ENCODE measurements at regions not wholly inside any gene's neighbourhood (a gene's known extent, or its start where the extent isn't known, plus 50 kb on each side); places are given as distances from the start of the nearest gene placed in this dataset.

DNA sequence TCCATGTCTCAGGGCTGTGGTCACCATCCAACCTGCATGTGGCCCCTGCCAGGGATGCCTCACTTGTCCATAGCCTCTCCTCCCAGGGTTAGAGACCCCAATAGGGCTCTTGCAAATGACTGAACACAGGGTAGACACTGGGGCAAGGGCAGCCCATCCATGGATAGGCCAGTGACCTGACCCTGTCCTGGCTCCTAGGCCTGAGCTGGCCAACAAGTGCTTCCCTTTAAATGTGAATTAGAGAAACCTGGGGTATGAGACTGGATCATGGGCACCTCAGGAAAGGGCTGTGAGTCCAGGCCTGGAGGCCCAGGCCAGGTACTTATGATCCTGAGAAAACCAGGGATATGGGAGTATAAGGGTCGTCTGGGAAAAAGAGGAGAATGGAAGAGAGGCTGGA lies 64.5 kb downstream of the COPS8 start:
- Histone ChIP-seq H3K27ac (no peak overlapping the region), H3K36me3 (no peaks in the 10 kb centered on the region), H3K27me3 (no peaks in the 10 kb centered on the region), H3K4me1 (peaks cover 0 to 10% of the 10 kb centered on the region in 2 donors), H3K9me3 (no peaks in the 10 kb centered on the region), H3K4me3 (replicated peaks in 1 of 3) (no peak overlapping the region)
- DNase-seq = no peak
- WGBS, 2 donors = 87 to 92% methylated on average over 1 of the region's 1 CpG
- TF ChIP-seq CTCF (IDR thresholded peaks at IDR 0.05) (no peak), POLR2A (IDR thresholded peaks at IDR 0.05) (no peak)
- intact Hi-C loops (cut with DNase I) = loop anchor here (10.0 kb wide), 2 partner anchors 325 to 425 kb away; no protein-coding TSS in a partner anchor

DNA sequence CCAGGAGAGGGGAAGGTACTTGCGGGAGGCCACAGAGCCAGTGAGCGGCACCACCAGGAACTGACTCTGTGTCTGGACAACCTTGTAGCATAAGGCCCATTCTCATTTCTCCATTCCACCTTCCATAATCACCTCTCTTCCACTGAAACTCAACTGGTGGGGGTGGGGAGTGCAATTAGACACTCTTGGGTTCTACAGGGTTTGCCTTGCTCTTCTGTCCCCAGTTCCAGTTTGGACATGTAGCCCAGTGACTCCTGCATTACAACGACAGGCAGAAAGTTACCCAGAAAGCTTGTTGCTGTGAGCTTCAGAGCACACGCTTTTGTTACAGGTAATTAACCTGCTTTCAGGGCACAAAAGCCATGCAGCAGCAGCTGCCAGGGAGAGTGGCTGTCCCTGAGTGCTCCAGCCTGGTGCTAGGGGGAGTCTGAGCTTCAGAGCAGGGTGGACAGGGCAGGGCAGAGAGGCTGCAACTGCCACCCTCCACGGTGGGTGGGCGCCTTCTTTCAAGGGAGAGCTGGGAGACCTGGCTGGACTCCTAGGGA lies 65.2 kb downstream of the COPS8 start:
- intact Hi-C loops (cut with DNase I) = loop anchor here (10.0 kb wide), 2 partner anchors 324 to 424 kb away; no protein-coding TSS in a partner anchor
- Histone ChIP-seq H3K36me3 (no peaks in the 10 kb centered on the region), H3K9me3 (no peaks in the 10 kb centered on the region), H3K4me1 (peaks cover 0 to 10% of the 10 kb centered on the region in 2 donors), H3K4me3 (replicated peaks in 1 of 3) (no peak overlapping the region), H3K27ac (no peak overlapping the region), H3K27me3 (no peaks in the 10 kb centered on the region)
- no peak for TF ChIP-seq CTCF (IDR thresholded peaks at IDR 0.05)
- TF ChIP-seq POLR2A (IDR thresholded peaks at IDR 0.05) = no peak
- WGBS, 2 donors = 89 to 91% methylated on average over 6 of the region's 6 CpGs
- DNase-seq = no peak

DNA sequence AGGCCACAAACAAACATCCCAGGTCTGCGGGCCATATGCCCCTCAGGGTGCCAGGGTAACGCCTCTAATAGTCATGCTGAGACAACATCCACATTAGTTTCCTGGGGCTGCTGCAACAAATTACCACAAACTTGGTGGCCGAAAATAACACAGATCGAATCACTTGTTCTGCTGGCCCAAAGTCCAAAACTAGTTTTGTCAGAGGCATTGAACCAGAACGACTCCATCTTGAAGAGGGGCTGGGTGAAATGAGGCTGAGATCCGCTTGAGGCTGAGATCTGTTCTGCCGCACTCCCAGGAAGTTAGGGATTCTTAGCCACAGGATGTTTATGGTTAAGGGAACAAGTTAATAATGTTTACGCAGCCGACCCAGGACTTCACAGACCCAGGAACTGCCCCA lies 66.7 kb downstream of the COPS8 start:
- H3K27ac ChIP-seq = no peak overlapping the region
- H3K4me3 ChIP-seq (replicated peaks in 1 of 3) = no peak overlapping the region
- no peak for DNase-seq
- no peak for TF ChIP-seq CTCF (IDR thresholded peaks at IDR 0.05)
- TF ChIP-seq POLR2A (IDR thresholded peaks at IDR 0.05) = no peak
- H3K4me1 ChIP-seq = peaks cover 0 to 10% of the 10 kb centered on the region in 2 donors
- H3K27me3 ChIP-seq = no peaks in the 10 kb centered on the region
- H3K36me3 ChIP-seq = no peaks in the 10 kb centered on the region
- no peaks in the 10 kb centered on the region for H3K9me3 ChIP-seq
- 72 to 75% methylated on average over 9 of the region's 9 CpGs for WGBS, 2 donors
- intact Hi-C loops (cut with DNase I) = loop anchor here (10.0 kb wide), 2 partner anchors 322 to 422 kb away; no protein-coding TSS in a partner anchor

DNA sequence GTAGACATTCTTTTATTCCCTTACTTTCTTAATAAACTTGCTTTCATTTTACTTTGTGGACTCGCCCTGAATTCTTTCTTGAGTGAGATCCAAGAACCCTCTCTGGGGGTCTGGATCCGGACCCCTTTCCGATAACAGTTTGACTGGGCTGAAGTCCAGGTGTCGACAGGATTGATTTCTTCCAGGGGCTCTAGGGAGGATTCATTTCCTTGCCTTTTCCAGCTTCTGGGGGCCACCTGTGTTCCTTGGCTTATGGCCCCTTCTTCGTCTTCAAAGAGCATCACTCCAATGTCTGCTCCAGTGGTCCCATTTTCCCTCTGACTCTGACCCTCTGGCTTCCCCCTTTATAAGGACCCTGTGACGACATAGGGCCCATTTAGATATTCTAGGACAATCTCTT lies 67.5 kb downstream of the COPS8 start:
- DNase-seq = no peak
- H3K4me3 ChIP-seq (replicated peaks in 1 of 3) = no peak overlapping the region
- intact Hi-C loops (cut with DNase I) = loop anchor here (10.0 kb wide), 2 partner anchors 322 to 422 kb away; no protein-coding TSS in a partner anchor

More for the DNA sequence above, 67.5 kb downstream of the COPS8 start:
- Histone ChIP-seq H3K4me1 (peaks cover 0 to 10% of the 10 kb centered on the region in 2 donors), H3K27ac (no peak overlapping the region), H3K27me3 (no peaks in the 10 kb centered on the region), H3K9me3 (no peaks in the 10 kb centered on the region), H3K36me3 (no peaks in the 10 kb centered on the region)
- TF ChIP-seq POLR2A (IDR thresholded peaks at IDR 0.05) = no peak
- no peak for TF ChIP-seq CTCF (IDR thresholded peaks at IDR 0.05)
- 90% methylated on average over 6 of the region's 6 CpGs for WGBS, 2 donors
